Sigmoid colon (tissue), 6 donors: ENCODE measurements at regions not wholly inside any gene's neighbourhood (a gene's known extent, or its start where the extent isn't known, plus 50 kb on each side); places are given as distances from the start of the nearest gene placed in this dataset.

Source experiments
- DNase-seq: peaks from one replicate; pipeline ENCODE4 v3.0.0-alpha.2; 2019
- H3K27ac ChIP-seq, 4 donors: fragments of 200-600 bp; sonication (generic); one replicate each; pipeline ENCODE4 v1.5.1; 2016 to 2019; ENCODE audit warnings: mild to moderate bottlenecking in 1 of 4
- H3K27me3 ChIP-seq, 3 donors: fragments of 200-600 bp; sonication (generic); one replicate each; pipeline ENCODE4 v1.5.1; 2019; ENCODE audit warnings: mild to moderate bottlenecking in 1 of 3
- H3K36me3 ChIP-seq, 4 donors: fragments of 200-600 bp; sonication (generic); one replicate each; pipeline ENCODE4 v1.5.1; 2016 to 2019
- H3K4me1 ChIP-seq, 4 donors: fragments of 200-600 bp; sonication (generic); one replicate each; pipeline ENCODE4 v1.5.1; 2017 to 2019
- H3K4me3 ChIP-seq, 4 donors: fragments of 200-600 bp; sonication (generic); one replicate each; pipeline ENCODE4 v1.5.1; 2017 to 2019; ENCODE audit warnings: mild to moderate bottlenecking in 2 of 4, moderate library complexity in 1 of 4
- H3K9me3 ChIP-seq, 4 donors: fragments of 200-600 bp in 3 of 4; sonication (generic) in 3 of 4; one replicate each; pipeline versions ENCODE4 v1.5.1 to v1.6.1; 2013 to 2019
- EP300 ChIP-seq, 4 donors: sonication (generic); formaldehyde crosslinking; IDR thresholded peaks; one replicate each; pipeline ENCODE4 v1.6.1; 2017; ENCODE audit warnings: antibody characterized with exemption in 4 of 4
- POLR2A ChIP-seq, 2 donors: fragments of 450-650 bp; IDR thresholded peaks; one replicate each; pipeline ENCODE4 v1.6.1; 2016; ENCODE audit warnings: antibody characterized with exemption in 2 of 2, mild to moderate bottlenecking in 2 of 2, moderate library complexity in 2 of 2
- POLR2AphosphoS5 ChIP-seq, 4 donors: sonication (generic); formaldehyde crosslinking; IDR thresholded peaks; one replicate each; pipeline ENCODE4 v1.6.1; 2017; ENCODE audit warnings: antibody characterized with exemption in 4 of 4
- WGBS, 2 donors: extraction: QIAGEN DNeasy Blood & Tissue Kit; methylation state at CpG; one replicate each; pipeline ENCODE4 v1.1.7; 2013; 5-methylcytosine and 5-hydroxymethylcytosine counted together
- intact Hi-C: fragments of 100-400 bp; cut with DNase I; formaldehyde crosslinking; loops from one replicate; pipeline ENCODE4 v1.15.1; 2023
- TF ChIP-seq, protein P1 (sequence below), 4 experiments: fragments of 450-650 bp in 3 of 4; fragments of 200-600 bp in 1 of 4; IDR thresholded peaks; one replicate each; pipeline ENCODE4 v1.5.1; 2016 to 2019; ENCODE audit warnings: antibody characterized with exemption in 4 of 4, mild to moderate bottlenecking in 3 of 4, moderate library complexity in 2 of 4
- donor health status: healthy with polysubstance abuse.
- donor health status: healthy.

DNA sequence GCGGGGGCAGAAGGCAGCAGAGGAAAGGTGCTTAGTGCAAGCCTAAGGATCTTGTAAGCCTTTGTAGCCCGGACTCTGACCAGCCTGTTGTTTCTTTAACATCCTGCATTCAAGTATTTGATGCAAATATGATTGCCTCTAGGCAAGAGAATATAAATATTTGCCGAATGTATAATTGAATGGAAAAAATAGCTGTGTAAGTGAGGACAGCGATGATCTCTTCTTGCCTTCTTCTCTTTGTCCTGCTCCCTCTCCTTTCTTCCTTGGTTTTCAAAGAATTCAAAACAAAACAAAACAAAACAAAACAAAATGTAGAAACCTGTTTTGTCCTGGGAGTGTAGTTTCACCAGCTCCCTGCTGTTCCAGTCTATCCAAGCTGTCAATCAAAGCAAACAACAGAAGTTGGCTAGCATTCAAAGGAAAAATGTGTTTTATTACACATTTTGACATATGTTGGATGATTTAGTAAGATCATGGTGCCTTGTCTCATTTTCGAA is 74.9 kb upstream of the CPM start:
- H3K36me3 ChIP-seq = no peaks in the 10 kb centered on the region
- peaks cover 0 to 24% (median 23%) of the 10 kb centered on the region in 4 donors for H3K4me1 ChIP-seq
- peak overlapping the region in 3 of 4 donors; percentile 36 to 74 (median 57) for H3K27ac ChIP-seq
- no peaks in the 10 kb centered on the region for H3K27me3 ChIP-seq
- DNase-seq = no peak
- WGBS, 2 donors = 22 to 54% methylated on average over 5 of the region's 5 CpGs
- intact Hi-C loops = no loop called here
- TF ChIP-seq POLR2A (IDR thresholded peaks at IDR 0.05) (no peak), EP300 (IDR thresholded peaks at IDR 0.05) (no peak), POLR2AphosphoS5 (IDR thresholded peaks at IDR 0.05) (no peak)
- TF ChIP-seq, protein P1, sequence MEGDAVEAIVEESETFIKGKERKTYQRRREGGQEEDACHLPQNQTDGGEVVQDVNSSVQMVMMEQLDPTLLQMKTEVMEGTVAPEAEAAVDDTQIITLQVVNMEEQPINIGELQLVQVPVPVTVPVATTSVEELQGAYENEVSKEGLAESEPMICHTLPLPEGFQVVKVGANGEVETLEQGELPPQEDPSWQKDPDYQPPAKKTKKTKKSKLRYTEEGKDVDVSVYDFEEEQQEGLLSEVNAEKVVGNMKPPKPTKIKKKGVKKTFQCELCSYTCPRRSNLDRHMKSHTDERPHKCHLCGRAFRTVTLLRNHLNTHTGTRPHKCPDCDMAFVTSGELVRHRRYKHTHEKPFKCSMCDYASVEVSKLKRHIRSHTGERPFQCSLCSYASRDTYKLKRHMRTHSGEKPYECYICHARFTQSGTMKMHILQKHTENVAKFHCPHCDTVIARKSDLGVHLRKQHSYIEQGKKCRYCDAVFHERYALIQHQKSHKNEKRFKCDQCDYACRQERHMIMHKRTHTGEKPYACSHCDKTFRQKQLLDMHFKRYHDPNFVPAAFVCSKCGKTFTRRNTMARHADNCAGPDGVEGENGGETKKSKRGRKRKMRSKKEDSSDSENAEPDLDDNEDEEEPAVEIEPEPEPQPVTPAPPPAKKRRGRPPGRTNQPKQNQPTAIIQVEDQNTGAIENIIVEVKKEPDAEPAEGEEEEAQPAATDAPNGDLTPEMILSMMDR (IDR thresholded peaks at IDR 0.05) = no peak
- no peaks in the 10 kb centered on the region for H3K9me3 ChIP-seq
- H3K4me3 ChIP-seq = no peak overlapping the region

DNA sequence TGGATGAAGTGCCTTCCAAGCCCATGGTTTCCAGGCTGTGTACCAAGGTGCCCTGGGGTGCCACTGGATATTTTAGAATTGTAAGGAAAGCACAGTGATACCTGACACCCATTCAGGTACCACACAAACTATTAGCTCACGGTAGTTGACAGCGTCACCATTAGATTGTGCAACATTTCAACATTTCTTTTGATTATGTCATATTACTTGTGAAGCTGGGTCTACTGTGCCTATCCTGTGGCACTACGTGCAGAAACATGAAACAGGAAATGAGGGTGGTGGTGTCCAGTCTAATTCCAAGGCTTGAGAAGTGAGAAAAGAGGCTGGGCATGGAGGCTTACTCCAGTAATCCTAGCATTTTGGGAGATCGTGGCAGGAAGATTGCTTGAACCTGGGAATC is 75.5 kb upstream of the CPM start:
- Histone ChIP-seq H3K4me1 (peaks cover 0 to 24% (median 23%) of the 10 kb centered on the region in 4 donors), H3K27me3 (no peaks in the 10 kb centered on the region), H3K36me3 (no peaks in the 10 kb centered on the region), H3K4me3 (no peak overlapping the region), H3K9me3 (no peaks in the 10 kb centered on the region), H3K27ac (no peak overlapping the region)
- intact Hi-C loops = no loop called here
- no peak for TF ChIP-seq POLR2AphosphoS5 (IDR thresholded peaks at IDR 0.05)
- TF ChIP-seq EP300 (IDR thresholded peaks at IDR 0.05) = no peak
- TF ChIP-seq POLR2A (IDR thresholded peaks at IDR 0.05) = no peak
- TF ChIP-seq, protein P1 (IDR thresholded peaks at IDR 0.05) = no peak
- WGBS, 2 donors = 83 to 85% methylated on average over 4 of the region's 4 CpGs
- DNase-seq = no peak

DNA sequence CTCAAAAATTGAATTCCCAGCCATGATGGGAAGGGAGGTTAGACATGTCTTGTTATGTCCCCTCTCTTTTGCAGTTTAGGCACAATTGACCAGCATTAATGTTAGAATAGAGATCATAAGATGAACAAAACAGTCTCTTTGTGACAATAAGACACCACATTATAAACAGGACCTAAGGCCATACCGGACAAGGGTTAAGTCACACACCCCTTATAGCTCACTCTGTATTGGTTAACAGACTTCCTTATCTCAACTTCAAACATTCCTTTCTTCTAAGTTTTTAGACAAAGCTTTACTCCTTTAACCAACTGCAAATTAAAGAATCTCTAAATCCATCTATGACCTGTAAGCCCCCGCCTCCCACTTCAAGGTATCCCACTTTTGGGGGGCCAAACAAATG is 81.1 kb upstream of the CPM start:
- TF ChIP-seq POLR2A (IDR thresholded peaks at IDR 0.05) (no peak), POLR2AphosphoS5 (IDR thresholded peaks at IDR 0.05) (no peak), EP300 (IDR thresholded peaks at IDR 0.05) (no peak)
- TF ChIP-seq, protein P1 (IDR thresholded peaks at IDR 0.05) = no peak
- DNase-seq = no peak
- intact Hi-C loops = no loop called here
- Histone ChIP-seq H3K36me3 (no peaks in the 10 kb centered on the region), H3K27me3 (no peaks in the 10 kb centered on the region), H3K27ac (no peak overlapping the region), H3K4me3 (no peak overlapping the region), H3K4me1 (no peaks in the 10 kb centered on the region), H3K9me3 (no peaks in the 10 kb centered on the region)
- 55 to 80% methylated on average over 2 of the region's 2 CpGs for WGBS, 2 donors

DNA sequence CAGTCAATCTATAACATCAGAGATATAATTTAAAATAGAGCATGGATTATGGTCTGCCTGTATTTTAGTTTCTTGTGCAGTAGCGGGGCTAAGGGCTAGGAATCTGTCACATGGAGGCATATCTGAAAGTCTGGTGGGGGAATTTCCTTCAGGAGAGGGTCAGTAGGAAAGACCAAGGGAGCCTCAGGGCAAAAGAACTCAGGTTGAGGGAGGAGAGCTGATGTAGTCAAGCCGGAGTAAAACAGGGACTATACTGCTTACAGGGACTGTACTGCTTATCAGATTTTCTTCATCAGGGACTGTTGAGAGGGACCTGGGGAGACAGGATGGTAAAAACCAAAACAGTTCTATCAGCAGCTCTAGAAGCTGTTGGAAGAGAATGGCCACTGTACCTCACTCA is 82.0 kb upstream of the CPM start:
- Histone ChIP-seq H3K27ac (no peak overlapping the region), H3K36me3 (no peaks in the 10 kb centered on the region), H3K27me3 (no peaks in the 10 kb centered on the region), H3K4me3 (no peak overlapping the region), H3K4me1 (no peaks in the 10 kb centered on the region), H3K9me3 (peaks cover 0 to under 1% (median 0%) of the 10 kb centered on the region in 4 donors)
- TF ChIP-seq POLR2A (IDR thresholded peaks at IDR 0.05) = no peak
- no peak for TF ChIP-seq POLR2AphosphoS5 (IDR thresholded peaks at IDR 0.05)
- TF ChIP-seq EP300 (IDR thresholded peaks at IDR 0.05) = no peak
- TF ChIP-seq, protein P1 (IDR thresholded peaks at IDR 0.05) = no peak
- intact Hi-C loops = no loop called here
- 93 to 96% methylated on average over 2 of the region's 2 CpGs for WGBS, 2 donors
- no peak for DNase-seq

DNA sequence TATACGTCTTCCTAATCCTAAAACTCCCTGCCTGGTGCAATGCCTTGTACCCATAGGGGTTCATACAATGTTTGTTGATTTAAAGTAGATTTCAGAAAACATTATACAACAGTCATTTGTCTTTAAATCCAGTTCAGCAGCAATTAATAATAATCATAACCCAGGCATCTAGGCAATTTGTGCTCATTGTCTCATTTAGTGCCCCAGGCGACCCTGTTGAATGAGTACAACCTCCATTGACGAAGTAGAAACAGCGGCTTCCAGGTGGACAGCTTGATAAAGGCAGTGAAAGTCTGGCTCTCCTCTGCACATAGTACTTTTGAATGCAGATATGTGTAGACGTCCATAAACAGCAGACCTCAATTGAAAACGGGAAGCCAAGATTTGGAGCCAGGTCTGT is 82.9 kb upstream of the CPM start:
- no peak for TF ChIP-seq POLR2A (IDR thresholded peaks at IDR 0.05)
- no peak for TF ChIP-seq POLR2AphosphoS5 (IDR thresholded peaks at IDR 0.05)
- TF ChIP-seq, protein P1 (IDR thresholded peaks at IDR 0.05) = no peak
- no peak for TF ChIP-seq EP300 (IDR thresholded peaks at IDR 0.05)
- H3K9me3 ChIP-seq = peaks cover 0 to 2% (median 0%) of the 10 kb centered on the region in 4 donors
- DNase-seq = no peak
- H3K27ac ChIP-seq = no peak overlapping the region
- H3K4me1 ChIP-seq = no peaks in the 10 kb centered on the region
- no peak overlapping the region for H3K4me3 ChIP-seq
- H3K27me3 ChIP-seq = no peaks in the 10 kb centered on the region
- no peaks in the 10 kb centered on the region for H3K36me3 ChIP-seq
- intact Hi-C loops = no loop called here
- WGBS, 2 donors = 68 to 73% methylated on average over 6 of the region's 6 CpGs
